ENCODE measurements at regions not wholly inside any gene's neighbourhood (a gene's known extent, or its start where the extent isn't known, plus 50 kb on each side); places are given as distances from the start of the nearest gene placed in this dataset.
"Not testable (repeated sequence)": the region's sequence is repeated elsewhere in the genome, so short reads cannot be mapped to it uniquely, and the experiment has no call there.

DNA sequence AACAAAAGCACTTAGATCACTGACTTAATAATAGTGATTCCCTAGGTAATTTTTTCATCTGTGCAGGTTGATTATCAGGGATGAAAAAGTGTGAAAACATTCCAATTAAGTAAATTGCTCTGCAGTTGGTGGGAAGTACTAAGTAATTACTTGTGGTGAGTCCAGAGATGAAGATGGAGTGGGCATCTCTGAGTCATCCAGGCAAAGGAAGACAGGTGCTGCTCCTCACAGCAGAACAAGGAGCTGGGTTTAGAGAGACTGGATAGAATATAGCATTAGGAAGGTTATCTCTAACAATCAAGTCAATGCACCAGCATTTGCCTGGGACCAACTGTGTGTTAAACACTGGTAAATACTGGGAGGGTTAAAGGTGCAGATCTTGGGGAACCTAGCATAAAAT lies 174.0 kb upstream of the SPATA31A3 start:
- POLR2A ChIA-PET (ENCODE audit: unreplicated experiment); CTCF ChIA-PET; H2AFZ ChIP-seq (replicated peaks; ENCODE audit: low read length, poor library complexity); DNase-seq; H4K5ac ChIP-seq (ENCODE audit: low read depth, low read length); H3K4ac ChIP-seq (ENCODE audit: low read depth, low read length); H2AK9ac ChIP-seq (replicated peaks; ENCODE audit: low read depth, low read length, poor library complexity); H3K9me3 ChIP-seq (ENCODE audit: control insufficient read depth, insufficient read depth, low read length); H2BK20ac ChIP-seq (ENCODE audit: low read depth, low read length); H3K18ac ChIP-seq (ENCODE audit: low read depth, low read length); H3K36me3 ChIP-seq (ENCODE audit: control insufficient read depth, insufficient read depth, low read length); H3K9me1 ChIP-seq (ENCODE audit: insufficient read depth, low read length); H3K14ac ChIP-seq (replicated peaks; ENCODE audit: low read depth, low read length); H3K4me3 ChIP-seq (ENCODE audit: insufficient read depth, low read depth, low read length); H3K27ac ChIP-seq (ENCODE audit: insufficient read depth, low read length); H3K56ac ChIP-seq (ENCODE audit: extremely low read depth, insufficient read depth, low read length); H4K91ac ChIP-seq (ENCODE audit: insufficient read depth, low read depth, low read length); H3K9ac ChIP-seq (ENCODE audit: low read depth, low read length); H3K4me2 ChIP-seq (ENCODE audit: low read depth, low read length); H3K79me1 ChIP-seq (ENCODE audit: low read depth in 1 of 2, low read length in 2 of 2); H2AK5ac ChIP-seq (ENCODE audit: low read depth, low read length); H4K20me1 ChIP-seq (ENCODE audit: insufficient read depth, low read length); dilution Hi-C loops (cut with HindIII; ENCODE audit: low sequenced_read_pairs, unreplicated experiment); H3K27me3 ChIP-seq (ENCODE audit: control insufficient read depth, insufficient read depth, low read length); H2BK5ac ChIP-seq (ENCODE audit: low read depth, low read length, poor library complexity, severe bottlenecking); H4K8ac ChIP-seq (ENCODE audit: low read depth in 2 of 2, low read length in 2 of 2); in situ Hi-C loops (cut with MboI; ENCODE audit: low sequenced_read_pairs); BruUV-seq (replicated peaks); H3K23ac ChIP-seq (ENCODE audit: low read depth, low read length); intact Hi-C loops (cut with micrococcal nuclease); ATAC-seq (ENCODE audit: low read depth); H3K4me1 ChIP-seq (ENCODE audit: control insufficient read depth, insufficient read depth, low read length); H2BK15ac ChIP-seq (ENCODE audit: low read depth, low read length); H2BK120ac ChIP-seq (ENCODE audit: low read depth, low read length): not testable (repeated sequence)

DNA sequence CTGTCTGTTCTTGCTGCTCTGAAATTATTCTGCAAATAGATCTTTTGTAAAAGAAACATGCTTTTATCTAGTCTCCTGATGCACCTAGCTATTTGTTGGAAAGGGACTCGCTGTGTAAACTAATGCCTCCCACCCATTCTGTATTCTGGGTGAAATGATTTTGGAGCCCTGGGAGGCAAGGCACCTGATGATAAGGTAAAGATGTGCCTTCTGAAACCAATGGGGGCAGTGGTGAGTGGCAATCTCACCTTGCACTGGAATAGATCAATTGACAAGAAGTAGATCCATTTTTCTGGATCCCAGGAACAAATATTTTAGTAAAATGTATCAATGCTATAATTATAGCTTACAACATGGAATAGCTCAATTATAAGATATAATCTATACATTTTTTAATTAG lies 170.5 kb upstream of the SPATA31A3 start:
- H4K91ac ChIP-seq (ENCODE audit: insufficient read depth, low read depth, low read length); ATAC-seq (ENCODE audit: low read depth); H3K4me3 ChIP-seq (ENCODE audit: insufficient read depth, low read depth, low read length); H2BK120ac ChIP-seq (ENCODE audit: low read depth, low read length); H3K4ac ChIP-seq (ENCODE audit: low read depth, low read length); H3K9me1 ChIP-seq (ENCODE audit: insufficient read depth, low read length); dilution Hi-C loops (cut with HindIII; ENCODE audit: low sequenced_read_pairs, unreplicated experiment); H3K79me1 ChIP-seq (ENCODE audit: low read depth in 1 of 2, low read length in 2 of 2); H3K9me3 ChIP-seq (ENCODE audit: control insufficient read depth, insufficient read depth, low read length); H3K23ac ChIP-seq (ENCODE audit: low read depth, low read length); H2BK20ac ChIP-seq (ENCODE audit: low read depth, low read length); H2AK5ac ChIP-seq (ENCODE audit: low read depth, low read length); intact Hi-C loops (cut with micrococcal nuclease); H3K27me3 ChIP-seq (ENCODE audit: control insufficient read depth, insufficient read depth, low read length); H3K56ac ChIP-seq (ENCODE audit: extremely low read depth, insufficient read depth, low read length); H3K14ac ChIP-seq (replicated peaks; ENCODE audit: low read depth, low read length); H3K36me3 ChIP-seq (ENCODE audit: control insufficient read depth, insufficient read depth, low read length); H2BK5ac ChIP-seq (ENCODE audit: low read depth, low read length, poor library complexity, severe bottlenecking); CTCF ChIA-PET; BruUV-seq (replicated peaks); DNase-seq; H2AK9ac ChIP-seq (replicated peaks; ENCODE audit: low read depth, low read length, poor library complexity); H2BK15ac ChIP-seq (ENCODE audit: low read depth, low read length); H3K18ac ChIP-seq (ENCODE audit: low read depth, low read length); H4K5ac ChIP-seq (ENCODE audit: low read depth, low read length); H4K8ac ChIP-seq (ENCODE audit: low read depth in 2 of 2, low read length in 2 of 2); H2AFZ ChIP-seq (replicated peaks; ENCODE audit: low read length, poor library complexity); H3K4me2 ChIP-seq (ENCODE audit: low read depth, low read length); POLR2A ChIA-PET (ENCODE audit: unreplicated experiment); in situ Hi-C loops (cut with MboI; ENCODE audit: low sequenced_read_pairs); H3K9ac ChIP-seq (ENCODE audit: low read depth, low read length); H3K27ac ChIP-seq (ENCODE audit: insufficient read depth, low read length); H3K4me1 ChIP-seq (ENCODE audit: control insufficient read depth, insufficient read depth, low read length); H4K20me1 ChIP-seq (ENCODE audit: insufficient read depth, low read length): not testable (repeated sequence)
- no CpG with 5 or more reads among the region's 1 CpG for WGBS, 2 experiments (ENCODE audit: extremely low coverage in 2 of 2, insufficient read length in 1 of 2)
